HG03520 (cell line): ENCODE measurements at regions not wholly inside any gene's neighbourhood (a gene's known extent, or its start where the extent isn't known, plus 50 kb on each side); places are given as distances from the start of the nearest gene placed in this dataset.
"Not testable (repeated sequence)": the region's sequence is repeated elsewhere in the genome, so short reads cannot be mapped to it uniquely, and the experiment has no call there.

Experiments used
- ATAC-seq: cut with Tn5 transposase; IDR thresholded peaks from one replicate; pipeline ENCODE4 v1.9.1; 2021; ENCODE audit warnings: mild to moderate bottlenecking, moderate library complexity; ENCODE audit not compliant: unreplicated experiment

DNA sequence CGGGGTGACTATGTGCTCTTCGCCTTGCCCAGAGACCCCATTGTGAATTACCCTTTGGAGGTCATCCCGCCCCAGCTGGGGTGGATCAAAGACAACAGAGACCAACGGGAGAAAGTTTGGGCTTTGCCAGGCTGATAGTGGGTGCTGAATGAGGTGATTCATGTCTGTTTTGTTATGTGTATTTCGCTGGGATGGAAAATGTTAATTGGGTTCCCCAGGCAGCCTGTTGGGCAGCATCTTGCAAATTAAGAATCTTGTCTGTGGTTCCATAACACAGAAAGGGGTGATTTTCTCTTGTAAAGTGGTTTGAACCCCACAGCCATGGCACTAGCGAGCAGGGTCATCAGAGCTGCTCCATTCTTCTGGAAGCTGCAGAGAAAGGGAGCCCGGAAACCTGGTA lies 63.1 kb upstream of the UNC93A start:
- ATAC-seq = no peak

DNA sequence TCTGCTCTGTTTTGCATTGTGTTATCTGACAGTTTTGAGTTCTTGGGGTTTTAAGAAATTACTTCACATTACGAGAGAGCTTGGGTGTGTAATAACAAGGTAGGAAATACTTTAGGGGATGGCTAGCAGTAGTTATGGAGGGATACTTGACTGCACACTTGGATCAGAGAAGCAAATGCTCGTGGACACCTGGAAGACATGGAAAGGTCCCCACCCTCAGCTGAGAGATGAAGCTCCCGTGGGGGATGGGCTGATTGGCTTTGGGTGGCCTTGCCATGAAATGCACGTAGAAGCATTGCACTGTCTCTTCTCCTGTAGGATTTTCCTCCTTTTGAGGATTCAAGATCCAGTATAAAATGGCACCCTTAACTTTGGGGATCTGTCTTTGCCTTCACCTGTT lies 61.5 kb upstream of the UNC93A start:
- ATAC-seq = no peak

DNA sequence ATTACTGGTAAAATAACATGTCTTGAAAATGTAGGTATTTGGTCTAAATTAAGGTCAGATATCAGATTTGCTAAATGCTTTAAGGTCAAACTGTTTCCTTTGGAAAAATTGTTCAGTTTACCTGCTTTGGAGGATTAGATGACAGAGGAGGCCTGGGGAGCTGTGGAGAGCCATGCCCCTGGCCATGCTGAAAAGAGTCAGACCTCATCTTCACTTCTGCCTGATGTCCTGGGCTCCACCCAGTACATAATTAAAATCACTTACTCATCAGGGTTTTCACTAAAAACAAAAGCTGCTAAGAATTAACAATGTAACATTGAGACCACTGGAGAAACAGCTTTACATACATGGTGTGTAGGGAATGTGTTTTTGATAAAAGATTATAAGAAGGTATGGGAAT lies 60.8 kb upstream of the UNC93A start:
- ATAC-seq = no peak

DNA sequence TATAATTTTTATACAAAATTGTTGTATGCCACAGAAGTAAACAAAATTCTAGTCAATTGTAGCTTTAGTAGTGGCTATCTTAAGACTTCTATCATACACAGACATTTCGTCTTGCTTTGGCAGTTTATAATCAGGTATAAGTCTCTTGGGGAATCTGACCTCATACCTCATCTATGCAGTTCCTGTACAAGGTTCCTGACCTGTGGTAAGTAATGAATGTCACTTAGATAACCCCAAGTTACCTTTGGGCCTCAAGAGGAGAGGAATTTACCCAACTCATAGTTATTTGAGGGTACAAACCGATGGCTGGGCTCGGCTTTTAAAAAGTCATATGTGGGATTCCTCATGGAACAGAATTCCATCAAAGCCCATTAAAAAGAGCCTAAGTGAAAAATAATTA lies 58.8 kb upstream of the UNC93A start:
- no peak for ATAC-seq

DNA sequence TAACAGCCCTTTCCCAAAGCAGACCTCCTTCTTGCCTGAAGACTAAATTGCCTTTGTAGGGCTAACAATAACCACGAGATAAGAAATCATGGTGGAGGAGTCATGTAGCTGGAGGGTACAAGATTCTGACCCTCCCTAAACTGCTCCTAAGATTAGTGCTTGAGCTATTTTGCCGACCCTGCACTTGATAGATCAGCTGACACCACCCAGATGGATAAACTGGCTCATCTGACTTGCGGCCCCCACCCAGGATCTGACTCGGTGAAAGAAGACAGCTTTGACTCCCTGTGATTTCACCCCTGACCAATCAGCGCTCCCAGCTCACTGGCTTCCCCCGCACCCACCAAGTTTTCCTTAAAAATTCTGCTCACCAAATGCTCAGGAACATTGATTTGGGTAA lies 57.6 kb upstream of the UNC93A start:
- no peak for ATAC-seq

DNA sequence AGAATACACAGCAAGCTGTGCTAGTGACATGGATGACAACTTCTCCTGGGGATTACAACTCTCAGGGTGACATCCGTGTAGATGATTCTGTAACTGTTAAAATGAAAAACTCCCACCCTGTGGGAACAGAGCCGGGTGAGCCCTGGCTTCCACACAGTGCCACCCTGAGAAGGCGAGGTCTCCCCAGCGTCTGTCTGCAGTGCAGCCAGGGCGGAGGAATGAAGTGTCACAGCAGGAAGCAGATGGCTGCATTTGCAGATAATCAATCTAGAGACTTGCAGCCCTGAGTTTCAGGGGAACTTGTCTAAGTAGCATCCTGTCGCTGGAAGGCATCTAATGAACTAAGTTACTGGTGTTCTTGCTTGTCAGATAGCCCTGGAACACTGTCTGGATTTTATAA lies 56.5 kb upstream of the UNC93A start:
- not testable (repeated sequence) for ATAC-seq

DNA sequence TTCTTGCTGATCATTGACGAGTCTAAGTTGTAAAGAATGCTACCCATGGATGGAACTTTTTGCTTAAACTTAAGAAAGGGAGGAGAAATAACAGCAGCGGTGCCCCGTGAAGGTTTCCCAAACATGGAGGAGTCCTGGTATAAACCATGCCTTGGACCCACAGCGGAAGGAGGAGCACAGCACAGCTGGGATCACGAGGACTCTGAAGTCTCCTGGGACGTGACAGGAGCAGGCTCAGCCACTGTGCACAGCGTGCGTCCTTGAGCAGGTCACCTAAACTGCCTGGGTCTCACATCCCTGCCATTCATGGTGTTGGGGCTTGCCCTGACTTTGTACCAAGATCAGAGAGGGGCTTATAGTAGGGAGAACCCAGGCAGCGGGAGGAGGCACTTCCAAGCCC lies 56.1 kb upstream of the UNC93A start:
- ATAC-seq = no peak

DNA sequence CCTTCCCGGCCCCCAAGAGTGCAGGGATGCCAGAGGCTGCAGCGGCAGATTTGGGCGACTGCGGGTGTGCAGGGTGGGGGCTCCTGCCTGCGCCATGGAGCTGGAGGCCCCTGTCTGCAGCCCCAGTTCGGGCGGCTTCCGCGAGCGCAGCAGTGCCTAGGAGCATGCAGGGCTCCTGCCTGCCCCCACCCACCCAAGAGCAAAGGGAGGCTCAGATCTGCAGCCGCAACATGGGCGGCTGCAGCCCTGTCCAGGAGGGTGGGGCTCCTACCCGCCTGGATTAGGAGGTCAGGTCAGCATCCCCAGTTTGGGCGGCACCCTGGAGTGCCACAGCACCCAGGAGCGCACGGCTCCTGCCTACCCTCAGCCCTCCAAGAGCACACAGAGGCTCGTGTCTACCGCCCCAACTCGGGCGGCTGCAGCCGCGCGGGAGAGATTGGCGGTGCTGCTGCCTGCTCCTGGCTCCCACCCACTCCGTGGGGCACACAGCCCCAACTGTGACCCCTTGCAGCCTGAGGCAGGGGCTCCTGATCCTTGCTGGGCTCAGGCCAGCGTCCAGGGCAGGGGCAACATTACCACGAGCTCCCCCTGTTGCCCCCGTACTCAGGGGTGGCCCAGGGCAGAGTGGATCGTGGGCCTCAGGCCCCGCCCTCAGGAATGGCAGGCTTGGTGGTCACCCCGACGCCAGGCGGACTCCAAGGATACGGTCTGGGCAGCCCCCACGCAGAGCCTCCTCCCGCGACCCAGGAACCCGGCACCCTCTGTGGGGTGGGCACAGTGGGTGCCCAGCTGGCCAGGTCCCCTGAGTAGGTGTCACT lies 55.5 kb upstream of the UNC93A start:
- no peak for ATAC-seq

DNA sequence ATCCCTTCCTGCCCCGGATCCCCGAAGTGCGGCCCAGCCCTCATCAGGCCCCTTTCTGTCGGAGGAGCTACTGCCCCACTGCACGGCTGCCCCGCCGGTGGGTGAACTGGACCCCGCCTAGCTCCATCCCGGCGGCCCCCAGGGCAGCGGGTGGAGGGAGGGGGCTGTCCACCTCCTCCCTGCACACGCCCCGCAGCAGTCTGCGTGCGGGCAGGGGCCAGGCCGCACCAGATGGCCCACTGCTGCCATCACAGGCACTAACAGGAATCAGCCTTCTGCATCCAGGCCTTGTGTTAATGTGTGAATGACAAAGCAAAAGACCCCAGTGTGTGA lies 54.9 kb upstream of the UNC93A start:
- ATAC-seq = no peak

DNA sequence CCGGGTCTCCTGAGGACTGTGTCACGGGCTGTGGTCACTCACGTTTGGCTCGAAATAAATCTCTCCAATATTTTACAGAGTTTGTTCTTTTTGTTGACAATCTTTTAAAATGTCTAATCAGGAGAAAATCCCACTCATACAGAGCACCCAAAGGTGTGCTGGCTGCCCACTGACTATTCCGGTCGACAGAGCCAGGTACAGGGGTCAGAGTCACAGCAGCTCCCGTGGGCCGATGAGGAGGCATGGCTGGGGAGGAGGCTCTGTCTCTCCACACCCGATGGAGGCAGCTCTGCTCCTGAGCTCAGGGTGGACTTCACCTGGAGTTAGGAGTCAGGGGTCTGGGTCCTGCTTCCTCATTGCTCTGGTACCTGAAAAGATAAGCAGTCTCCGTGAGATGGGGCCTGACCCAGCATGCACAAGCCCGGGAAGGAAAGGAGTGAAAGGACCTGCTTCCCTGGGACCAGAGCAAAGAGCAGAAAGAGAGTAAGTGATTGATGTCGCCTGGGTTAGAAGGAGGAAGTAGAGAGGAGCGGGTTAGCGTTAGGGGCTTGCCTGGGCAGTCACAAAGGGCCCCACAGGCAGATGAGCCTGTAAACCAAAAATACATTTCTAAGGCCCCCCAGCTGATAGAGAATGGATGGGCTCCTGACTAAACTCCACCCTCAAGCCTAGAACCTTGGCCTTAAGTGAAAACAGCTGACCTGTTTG lies 53.5 kb upstream of the UNC93A start:
- no peak for ATAC-seq

DNA sequence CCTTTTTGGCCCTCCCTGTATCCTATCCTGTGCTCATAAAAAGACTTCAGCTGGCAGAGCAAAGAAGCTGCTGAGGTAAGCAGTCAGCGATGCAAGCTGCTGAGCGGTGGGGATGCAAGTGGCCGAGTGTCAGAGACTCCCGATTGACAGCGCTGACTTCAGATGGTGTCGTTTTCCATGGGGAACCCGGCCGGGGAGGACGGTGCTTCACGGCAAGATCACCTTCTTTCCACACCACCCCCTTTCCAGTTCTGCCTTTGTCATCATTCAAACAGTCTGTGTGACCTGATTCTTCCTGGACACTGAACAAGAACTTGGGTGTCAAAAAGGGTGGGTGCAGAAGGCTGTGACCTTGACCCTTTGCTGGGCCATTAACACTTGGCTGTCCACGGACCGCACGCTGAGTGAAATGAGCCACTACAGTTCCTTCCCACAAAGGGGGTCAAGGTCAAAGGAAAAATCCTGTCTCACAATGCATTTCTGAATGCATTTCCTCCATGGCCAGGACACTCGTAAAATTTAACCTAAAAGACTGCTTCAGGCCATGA lies 52.9 kb upstream of the UNC93A start:
- no peak for ATAC-seq

DNA sequence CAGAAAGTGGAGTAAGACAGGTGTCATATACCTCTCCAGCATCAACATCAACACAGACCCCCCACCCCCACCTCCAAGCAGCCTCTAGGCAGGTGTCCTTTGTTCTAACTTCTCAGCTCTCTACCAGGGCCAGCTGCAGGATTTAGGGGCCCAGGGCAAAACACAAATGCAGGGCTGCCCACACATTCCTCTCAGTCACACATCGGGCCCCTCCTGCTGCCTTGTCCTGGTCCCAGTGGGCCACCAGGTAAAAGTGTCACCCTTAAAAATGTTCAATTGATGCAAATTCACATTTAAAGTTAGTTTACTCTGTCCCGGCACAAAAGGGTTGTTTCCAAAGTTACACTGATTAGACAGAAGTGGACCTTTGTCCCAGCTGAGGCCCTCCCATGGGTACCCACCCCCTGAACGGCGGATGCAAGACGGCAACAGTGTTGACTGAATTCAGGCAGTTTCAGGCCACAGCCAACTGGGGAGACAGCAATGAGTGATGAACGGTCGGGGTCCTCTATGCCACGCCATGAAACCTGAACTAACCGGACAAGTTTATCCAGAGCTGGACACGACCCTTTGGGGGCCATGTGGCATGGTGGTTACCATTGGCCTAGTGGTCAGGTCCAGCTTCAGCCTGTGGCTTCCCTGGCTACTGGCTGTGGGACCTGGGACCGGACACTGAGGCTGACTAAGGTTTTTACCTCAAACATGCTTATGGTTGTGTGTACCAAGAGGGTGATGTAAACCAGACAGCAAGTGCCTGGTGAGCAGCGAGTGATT lies 52.2 kb upstream of the UNC93A start:
- no peak for ATAC-seq

DNA sequence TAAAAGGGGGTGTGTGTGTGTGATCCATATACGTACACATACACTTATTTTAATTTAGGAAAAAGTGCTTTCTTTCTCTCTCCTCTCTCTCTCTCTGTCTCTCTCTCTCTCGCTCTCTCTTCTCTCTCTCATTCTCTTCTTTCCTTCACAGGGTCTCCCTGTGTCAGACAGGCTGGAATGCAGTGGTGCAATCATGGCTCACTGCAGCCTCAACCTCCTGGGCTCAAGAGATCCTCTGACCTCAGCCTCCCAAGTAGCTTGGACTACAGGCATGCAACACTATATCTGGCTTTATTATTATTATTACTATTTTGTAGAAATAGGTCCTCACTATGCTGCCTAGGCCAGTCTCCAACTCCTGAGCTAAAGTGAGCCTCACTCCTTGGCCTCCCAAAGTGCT lies 51.6 kb upstream of the UNC93A start:
- not testable (repeated sequence) for ATAC-seq

DNA sequence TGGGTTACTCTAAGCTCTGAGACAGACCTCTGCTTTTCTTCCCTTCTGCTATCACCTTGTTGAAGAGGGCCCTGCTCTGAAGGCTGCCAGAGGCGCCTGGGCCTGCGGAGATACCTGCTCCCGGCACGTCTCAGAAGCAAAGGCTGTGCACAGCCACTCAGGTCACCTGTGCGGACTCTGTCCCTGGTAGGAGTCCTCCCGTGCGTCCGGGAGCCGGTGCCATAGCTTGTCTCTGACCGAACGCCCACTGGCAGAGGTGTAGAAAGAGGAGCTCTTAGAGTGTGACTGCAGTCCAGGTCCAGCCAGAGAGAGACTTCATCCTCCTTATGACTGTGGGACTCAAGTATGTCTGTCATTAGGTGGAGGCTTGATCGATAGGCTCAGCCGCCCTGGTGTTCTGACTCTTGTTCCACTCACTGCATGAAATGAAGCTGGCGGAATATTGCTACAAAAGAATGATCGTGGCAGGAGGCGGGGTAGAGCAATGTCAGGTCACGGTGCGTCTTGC lies 51.0 kb upstream of the UNC93A start:
- no peak for ATAC-seq
